GM18507 (cell line): ENCODE measurements at regions not wholly inside any gene's neighbourhood (a gene's known extent, or its start where the extent isn't known, plus 50 kb on each side); places are given as distances from the start of the nearest gene placed in this dataset.
"Not testable (repeated sequence)": the region's sequence is repeated elsewhere in the genome, so short reads cannot be mapped to it uniquely, and the experiment has no call there.

Source experiments
- DNase-seq: peaks from one replicate; pipeline ENCODE4 v3.0.0; 2011; ENCODE audit warnings: low read depth; ENCODE audit not compliant: insufficient read length; ENCODE audit errors: extremely low spot score
- FAIRE-seq: peaks from 2 replicates; lab custom pipeline; 2011; peaks lifted over from hg19 to GRCh38; lab: Jason Lieb, UNC

DNA sequence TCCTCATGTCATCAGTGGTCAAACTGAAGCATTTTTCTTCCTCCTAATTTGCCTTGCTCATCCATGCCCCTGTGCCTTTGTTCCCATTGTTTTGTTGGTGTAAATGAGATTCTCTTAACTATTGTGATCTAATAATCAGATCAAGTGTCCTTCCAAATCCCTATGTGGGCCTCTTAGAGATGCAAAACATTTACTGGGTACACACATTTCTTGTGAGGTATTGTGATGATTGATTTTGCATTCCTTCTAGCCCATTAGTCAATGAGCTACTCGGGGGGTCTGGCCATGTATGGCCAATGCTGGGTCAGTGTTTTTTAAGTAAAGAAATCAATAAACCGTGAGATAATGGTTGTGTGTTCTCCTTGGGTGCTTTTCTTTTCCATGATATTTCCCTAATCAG is 580.4 kb downstream of the VGLL3 start:
- no peak for FAIRE-seq
- no peak for DNase-seq

GRCh38 chr3:86389759-86390158 is 601.2 kb downstream of the VGLL3 start:
- not testable (repeated sequence) for DNase-seq, FAIRE-seq

- FAIRE-seq (no peak), DNase-seq (no peak)
Measured at GRCh38 chr3:86388820-86389219, 602.1 kb downstream of the VGLL3 start.

GRCh38 chr3:86382556-86382955 is 608.4 kb downstream of the VGLL3 start:
- DNase-seq = no peak
- FAIRE-seq = no peak

DNA sequence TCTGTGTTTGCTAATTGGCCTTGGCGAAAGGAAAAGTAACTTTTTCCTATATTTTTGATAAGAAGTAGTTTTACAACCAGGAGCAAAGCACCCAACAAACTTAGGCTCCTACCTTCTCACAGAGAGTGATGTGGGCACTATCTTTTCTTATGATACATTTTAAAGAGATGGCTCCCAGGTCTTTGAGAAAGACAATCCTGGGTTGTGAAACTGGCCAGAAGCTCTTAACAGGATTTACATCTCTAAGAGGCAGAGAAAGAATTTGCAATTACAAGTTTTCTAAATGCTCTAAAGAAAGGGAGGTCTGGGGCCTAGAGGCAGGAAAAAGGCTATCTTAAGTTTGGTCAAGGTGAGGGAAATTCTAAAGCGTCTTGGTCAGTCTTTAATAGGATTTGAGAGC is 609.7 kb downstream of the VGLL3 start:
- FAIRE-seq (no peak), DNase-seq (no peak)

DNA sequence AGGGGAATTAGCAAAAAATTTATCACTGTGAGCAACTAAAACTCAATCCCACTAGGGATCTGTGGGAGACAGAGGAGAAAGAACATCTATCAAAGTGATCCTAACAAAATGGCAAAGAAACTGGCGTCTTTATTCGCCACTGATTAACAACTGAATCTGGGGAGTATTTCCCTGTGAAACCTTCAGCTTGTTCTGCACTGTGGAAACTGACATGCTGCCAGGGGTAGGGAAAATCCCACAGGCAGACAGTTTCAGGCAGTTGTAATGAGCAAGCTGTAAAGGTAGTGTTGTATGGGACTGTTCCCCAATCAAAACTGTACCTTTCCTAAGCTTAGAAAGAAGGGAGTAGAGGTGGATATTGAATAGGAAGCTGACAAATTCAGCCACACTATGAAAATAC is 611.7 kb downstream of the VGLL3 start:
- DNase-seq (no peak), FAIRE-seq (no peak)

- FAIRE-seq (no peak), DNase-seq (no peak)
Measured at GRCh38 chr3:86378829-86379228, 612.1 kb downstream of the VGLL3 start.

DNA sequence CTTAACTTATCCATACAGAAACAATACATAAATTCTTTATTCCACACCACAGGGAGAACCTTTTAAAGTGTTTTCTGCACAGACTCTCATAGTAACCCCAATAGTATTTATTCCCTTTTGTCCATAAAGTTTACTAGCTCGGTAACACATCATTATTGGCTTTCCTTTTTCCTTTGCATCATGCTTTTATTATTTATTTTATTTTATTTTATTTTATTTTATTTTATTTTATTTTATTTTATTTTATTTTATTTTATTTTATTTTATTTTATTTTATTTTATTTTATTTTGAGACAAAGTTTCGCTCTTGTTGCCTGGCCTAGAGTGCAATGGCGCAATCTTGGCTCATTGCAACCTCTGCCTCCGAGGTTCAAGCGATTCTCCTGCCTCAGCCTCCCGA is 655.4 kb downstream of the VGLL3 start:
- not testable (repeated sequence) for FAIRE-seq, DNase-seq

- FAIRE-seq (no peak), DNase-seq (no peak)
Measured at GRCh38 chr3:86333636-86334035, 657.3 kb downstream of the VGLL3 start.

GRCh38 chr3:86303935-86304334 is 687.0 kb downstream of the VGLL3 start:
- no peak for FAIRE-seq
- DNase-seq = no peak

- DNase-seq (no peak), FAIRE-seq (no peak)
Measured at GRCh38 chr3:86282106-86282787, 708.7 kb downstream of the VGLL3 start.

DNA sequence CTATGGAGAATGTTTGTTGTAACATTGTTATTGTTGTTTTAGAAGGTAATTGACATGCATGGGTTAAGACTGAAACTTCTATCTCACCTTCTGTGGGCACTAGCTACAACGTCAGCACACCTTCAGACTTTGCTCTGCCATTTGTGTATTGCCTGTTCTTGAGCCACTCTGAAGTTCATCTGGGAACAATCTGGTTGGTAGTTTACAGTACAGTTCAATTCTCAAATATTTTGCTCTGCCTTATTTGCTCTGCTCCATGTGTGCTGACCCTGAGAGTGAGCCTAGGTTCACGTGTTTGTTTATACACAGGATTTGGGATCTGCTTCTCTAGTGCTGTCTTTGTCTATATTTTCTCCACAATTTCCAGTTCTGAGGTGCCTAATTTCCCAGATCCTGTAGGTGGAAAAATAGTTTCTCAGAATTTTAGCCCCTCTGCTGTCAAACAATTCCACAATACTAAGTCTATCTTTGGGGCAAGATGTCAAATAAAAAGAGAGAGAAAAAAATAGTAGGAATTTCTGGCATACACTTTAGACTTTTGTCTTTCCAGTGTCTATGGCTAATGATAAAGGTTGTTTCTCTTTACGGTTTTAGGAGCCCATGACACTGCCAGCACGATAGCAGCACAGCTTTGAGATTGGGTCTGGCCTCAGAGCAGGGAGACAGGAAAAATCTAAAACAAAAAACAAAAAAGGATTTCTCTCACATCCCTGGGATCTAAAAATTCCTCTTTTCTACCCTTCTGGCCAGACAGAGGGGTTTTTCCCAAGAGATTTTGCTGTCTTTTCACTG is 721.4 kb downstream of the VGLL3 start:
- FAIRE-seq = no peak
- no peak for DNase-seq

DNA sequence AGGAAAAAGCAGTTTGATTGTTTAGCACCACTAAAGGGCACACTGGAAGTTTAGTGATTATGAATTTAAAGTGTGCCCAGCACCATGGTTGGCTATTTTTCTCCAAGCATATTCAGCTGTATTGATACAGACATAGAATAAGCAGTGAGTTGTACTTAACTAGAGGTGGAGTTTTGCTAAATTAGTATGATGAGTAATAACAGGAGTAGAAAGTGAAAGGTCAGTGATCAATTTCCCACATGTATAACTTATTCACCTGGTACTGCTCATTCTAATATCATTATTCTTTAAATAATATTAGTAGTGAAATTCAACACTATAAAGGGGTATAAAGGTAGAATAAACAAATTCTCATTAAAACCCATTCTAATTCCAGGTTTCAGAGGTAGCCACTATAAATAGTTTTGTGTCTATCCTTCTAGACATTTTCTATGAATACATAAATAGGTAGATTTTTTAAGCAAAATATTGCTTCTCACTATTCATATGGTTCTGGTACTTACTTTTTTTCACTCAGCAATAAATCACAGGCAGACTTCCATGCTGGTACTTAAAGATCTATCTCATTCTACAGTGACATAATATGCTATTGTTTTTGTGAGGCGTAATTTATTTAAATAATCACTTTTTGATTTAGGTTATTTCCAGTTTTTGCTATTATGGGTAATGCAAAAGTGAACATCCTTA is 732.9 kb downstream of the VGLL3 start:
- DNase-seq = no peak

GRCh38 chr3:86254480-86254879 is 736.5 kb downstream of the VGLL3 start:
- DNase-seq (no peak), FAIRE-seq (no peak)

More for the DNA sequence above, 732.9 kb downstream of the VGLL3 start:
- FAIRE-seq = no peak

DNA sequence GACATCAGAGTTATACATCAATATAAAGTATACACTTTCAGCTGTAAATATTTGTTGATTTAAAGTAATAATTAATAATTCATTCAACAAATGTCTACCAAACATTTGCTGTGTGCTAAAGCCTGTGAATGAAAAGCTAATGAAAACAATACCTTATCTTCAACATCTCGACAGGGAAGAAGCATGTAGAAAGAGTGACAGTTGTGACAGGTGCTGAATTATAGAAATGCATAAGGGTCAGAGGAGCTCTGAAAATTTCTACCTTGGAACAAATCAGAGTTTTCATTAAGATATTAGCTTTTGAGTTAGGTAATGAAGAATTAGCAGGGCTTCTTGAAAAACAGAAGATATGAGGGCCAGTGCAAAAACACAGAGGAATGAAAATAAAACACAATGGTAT is 739.2 kb downstream of the VGLL3 start:
- DNase-seq (no peak), FAIRE-seq (no peak)

GRCh38 chr3:86249833-86250232 is 741.1 kb downstream of the VGLL3 start:
- FAIRE-seq (no peak), DNase-seq (no peak)

GRCh38 chr3:86245360-86245759 is 745.6 kb downstream of the VGLL3 start:
- FAIRE-seq (no peak), DNase-seq (no peak)

GRCh38 chr3:86244905-86245304 is 746.0 kb downstream of the VGLL3 start:
- DNase-seq (no peak), FAIRE-seq (no peak)

DNA sequence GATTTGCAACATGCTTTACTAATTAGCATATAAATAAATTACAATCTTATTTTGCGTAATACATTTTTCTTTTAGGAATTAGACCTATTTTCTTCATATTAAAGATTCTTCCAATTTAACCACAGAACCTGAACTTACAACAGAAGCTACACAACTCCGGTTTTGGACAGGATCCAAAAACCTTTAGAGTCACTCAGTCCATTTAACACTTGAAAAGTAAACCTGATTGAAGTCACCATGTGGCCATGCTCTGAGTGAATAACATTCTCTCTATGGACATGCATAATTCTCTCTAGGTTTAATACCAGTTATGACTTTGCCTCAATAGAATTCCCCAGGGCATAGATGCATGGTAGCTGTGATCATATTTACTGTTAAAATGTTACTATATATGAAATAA is 751.0 kb downstream of the VGLL3 start:
- DNase-seq (no peak), FAIRE-seq (no peak)

- no peak for FAIRE-seq
Measured at GRCh38 chr3:86234506-86235254, 756.3 kb downstream of the VGLL3 start.

More at GRCh38 chr3:86234506-86235254, 756.3 kb downstream of the VGLL3 start:
- no peak for DNase-seq
